ENCODE measurements at regions not wholly inside any gene's neighbourhood (a gene's known extent, or its start where the extent isn't known, plus 50 kb on each side); places are given as distances from the start of the nearest gene placed in this dataset.

GRCh38 chr9:23307731-23308513 lies 518.1 kb downstream of the ELAVL2 start:
- no peak for ATAC-seq
- 77 to 82% methylated on average over 5 of the region's 5 CpGs for WGBS, 2 donors
- DNase-seq, result no peak
- TF ChIP-seq, protein P1, sequence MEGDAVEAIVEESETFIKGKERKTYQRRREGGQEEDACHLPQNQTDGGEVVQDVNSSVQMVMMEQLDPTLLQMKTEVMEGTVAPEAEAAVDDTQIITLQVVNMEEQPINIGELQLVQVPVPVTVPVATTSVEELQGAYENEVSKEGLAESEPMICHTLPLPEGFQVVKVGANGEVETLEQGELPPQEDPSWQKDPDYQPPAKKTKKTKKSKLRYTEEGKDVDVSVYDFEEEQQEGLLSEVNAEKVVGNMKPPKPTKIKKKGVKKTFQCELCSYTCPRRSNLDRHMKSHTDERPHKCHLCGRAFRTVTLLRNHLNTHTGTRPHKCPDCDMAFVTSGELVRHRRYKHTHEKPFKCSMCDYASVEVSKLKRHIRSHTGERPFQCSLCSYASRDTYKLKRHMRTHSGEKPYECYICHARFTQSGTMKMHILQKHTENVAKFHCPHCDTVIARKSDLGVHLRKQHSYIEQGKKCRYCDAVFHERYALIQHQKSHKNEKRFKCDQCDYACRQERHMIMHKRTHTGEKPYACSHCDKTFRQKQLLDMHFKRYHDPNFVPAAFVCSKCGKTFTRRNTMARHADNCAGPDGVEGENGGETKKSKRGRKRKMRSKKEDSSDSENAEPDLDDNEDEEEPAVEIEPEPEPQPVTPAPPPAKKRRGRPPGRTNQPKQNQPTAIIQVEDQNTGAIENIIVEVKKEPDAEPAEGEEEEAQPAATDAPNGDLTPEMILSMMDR (IDR thresholded peaks at IDR 0.05), result no peak
- no peak overlapping the region for H3K4me3 ChIP-seq
- no peaks in the 10 kb centered on the region for H3K4me1 ChIP-seq
- no peaks in the 10 kb centered on the region for H3K36me3 ChIP-seq
- no peak overlapping the region for H3K27ac ChIP-seq
- no peaks in the 10 kb centered on the region for H3K27me3 ChIP-seq
- intact Hi-C loops (cut with DNase I), result no loop called here
- no peaks in the 10 kb centered on the region for H3K9me3 ChIP-seq

DNA sequence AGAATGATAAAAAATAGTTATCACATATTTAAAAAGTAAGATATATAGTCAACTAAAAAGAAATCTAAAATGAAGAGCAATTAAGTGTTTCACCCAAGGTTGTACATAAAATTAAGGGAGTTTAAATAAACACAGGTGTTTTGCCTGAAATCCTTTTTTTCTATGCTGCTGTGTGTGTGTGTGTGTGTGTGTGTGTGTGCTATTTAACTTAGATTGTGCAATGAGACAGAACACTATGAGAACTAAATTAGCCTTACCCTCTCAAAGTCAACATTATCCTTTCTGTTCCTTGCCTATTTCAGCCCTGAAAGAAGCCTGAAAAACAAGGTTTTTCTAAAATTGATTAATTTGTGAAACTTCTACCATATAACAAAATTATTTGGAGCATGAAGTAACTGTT lies 516.2 kb downstream of the ELAVL2 start:
- H3K4me3 ChIP-seq, result no peak overlapping the region
- H3K27me3 ChIP-seq, result no peaks in the 10 kb centered on the region
- no peaks in the 10 kb centered on the region for H3K36me3 ChIP-seq
- DNase-seq, result no peak
- no peak overlapping the region for H3K27ac ChIP-seq
- TF ChIP-seq, protein P1 (IDR thresholded peaks at IDR 0.05), result no peak
- no peak for ATAC-seq
- H3K9me3 ChIP-seq, result no peaks in the 10 kb centered on the region
- H3K4me1 ChIP-seq, result no peaks in the 10 kb centered on the region
- intact Hi-C loops (cut with DNase I), result no loop called here

DNA sequence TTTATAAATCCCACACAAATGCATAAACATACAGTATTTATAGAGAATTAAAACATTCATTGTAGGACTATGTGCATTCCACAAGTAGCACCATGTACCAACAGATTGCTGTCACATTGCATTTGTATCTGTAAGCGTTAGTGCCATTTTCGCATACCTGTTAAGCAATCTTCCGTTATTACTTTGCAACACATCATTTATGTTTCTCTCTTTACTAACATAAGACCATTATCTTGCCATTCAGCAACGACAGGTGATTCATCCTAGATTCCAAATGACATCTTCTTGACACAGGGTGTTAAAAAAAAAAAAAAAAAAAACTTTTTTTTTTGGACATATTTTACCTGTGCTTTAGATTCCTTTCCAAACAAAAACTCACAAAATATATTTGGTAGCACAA lies 511.8 kb downstream of the ELAVL2 start:
- ATAC-seq (no peak), DNase-seq (no peak)
- peaks cover 0 to 4% (median 0%) of the 10 kb centered on the region in 11 donors for H3K9me3 ChIP-seq
- TF ChIP-seq, protein P1 (IDR thresholded peaks at IDR 0.05), result no peak
- H3K4me3 ChIP-seq, result no peak overlapping the region
- WGBS, 2 donors, result 84 to 85% methylated on average over 4 of the region's 4 CpGs
- intact Hi-C loops (cut with DNase I), result no loop called here
- no peaks in the 10 kb centered on the region for H3K36me3 ChIP-seq
- no peaks in the 10 kb centered on the region for H3K27me3 ChIP-seq
- no peak overlapping the region for H3K27ac ChIP-seq
- H3K4me1 ChIP-seq, result no peaks in the 10 kb centered on the region

GRCh38 chr9:23319092-23319491 lies 506.9 kb downstream of the ELAVL2 start:
- intact Hi-C loops (cut with DNase I), result no loop called here
- no peaks in the 10 kb centered on the region for H3K27me3 ChIP-seq
- TF ChIP-seq, protein P1 (IDR thresholded peaks at IDR 0.05), result no peak
- H3K4me1 ChIP-seq, result no peaks in the 10 kb centered on the region
- DNase-seq (no peak), ATAC-seq (no peak)
- H3K9me3 ChIP-seq, result peaks cover 0 to 4% (median 0%) of the 10 kb centered on the region in 11 donors
- no peaks in the 10 kb centered on the region for H3K36me3 ChIP-seq
- H3K4me3 ChIP-seq, result no peak overlapping the region
- no peak overlapping the region for H3K27ac ChIP-seq

Measured in heart right ventricle (tissue), 16 donors.